ENCODE measurements at regions not wholly inside any gene's neighbourhood (a gene's known extent, or its start where the extent isn't known, plus 50 kb on each side); places are given as distances from the start of the nearest gene placed in this dataset.
"Not testable (repeated sequence)": the region's sequence is repeated elsewhere in the genome, so short reads cannot be mapped to it uniquely, and the experiment has no call there.

GRCh38 chr2:166641516-166641915, 147.5 kb upstream of the SCN7A start:
- DNase-seq = not testable (repeated sequence)

GRCh38 chr2:166637051-166637450, 143.0 kb upstream of the SCN7A start:
- DNase-seq = no peak

GRCh38 chr2:166634706-166635105, 140.7 kb upstream of the SCN7A start:
- DNase-seq = no peak

- DNase-seq = no peak
Measured at GRCh38 chr2:166632616-166633015, 138.6 kb upstream of the SCN7A start.

GRCh38 chr2:166628478-166629136, 134.6 kb upstream of the SCN7A start:
- DNase-seq = no peak

GRCh38 chr2:166627893-166628292, 133.8 kb upstream of the SCN7A start:
- DNase-seq = no peak

GRCh38 chr2:166625670-166626069, 131.6 kb upstream of the SCN7A start:
- no peak for DNase-seq

- peak in 2 of 3 experiments; percentile 51 to 88 for DNase-seq
Measured at GRCh38 chr2:166614503-166614902, 120.5 kb upstream of the SCN7A start.

- peak in 2 of 3 experiments; percentile 10 to 73 for DNase-seq
Measured at GRCh38 chr2:166614029-166614428, 120.0 kb upstream of the SCN7A start.

GRCh38 chr2:166613226-166613625, 119.2 kb upstream of the SCN7A start:
- DNase-seq = no peak

- peak in 1 of 3 experiments; percentile 2 for DNase-seq
Measured at GRCh38 chr2:166612214-166612613, 118.2 kb upstream of the SCN7A start.

- DNase-seq = no peak
Measured at GRCh38 chr2:166610913-166611305, 116.9 kb upstream of the SCN7A start.

- no peak for DNase-seq
Measured at GRCh38 chr2:166610180-166610912, 116.3 kb upstream of the SCN7A start.

GRCh38 chr2:166609183-166609959, 115.3 kb upstream of the SCN7A start:
- peak in 2 of 3 experiments; percentile 27 to 73 for DNase-seq

GRCh38 chr2:166607880-166608279, 113.8 kb upstream of the SCN7A start:
- no peak for DNase-seq

- no peak for DNase-seq
Measured at GRCh38 chr2:166593403-166593802, 99.4 kb upstream of the SCN7A start.

GRCh38 chr2:166592750-166593149, 98.7 kb upstream of the SCN7A start:
- DNase-seq = no peak

GRCh38 chr2:166591226-166591625, 97.2 kb upstream of the SCN7A start:
- DNase-seq = no peak

GRCh38 chr2:166573391-166573790, 79.3 kb upstream of the SCN7A start:
- no peak for DNase-seq

- DNase-seq = no peak
Measured at GRCh38 chr2:166572937-166573336, 78.9 kb upstream of the SCN7A start.

- no peak for DNase-seq
Measured at GRCh38 chr2:166568409-166568808, 74.4 kb upstream of the SCN7A start.

GRCh38 chr2:166565501-166565900, 71.5 kb upstream of the SCN7A start:
- no peak for DNase-seq

- DNase-seq = no peak
Measured at GRCh38 chr2:166563894-166564293, 69.8 kb upstream of the SCN7A start.

GRCh38 chr2:166560022-166560421, 66.0 kb upstream of the SCN7A start:
- DNase-seq = no peak
